ENCODE measurements at regions not wholly inside any gene's neighbourhood (a gene's known extent, or its start where the extent isn't known, plus 50 kb on each side); places are given as distances from the start of the nearest gene placed in this dataset.

GRCh38 chr1:2916706-2917105, 104.6 kb upstream of the ACTRT2 start:
- no peak for DNase-seq (ENCODE audit: low read depth)

- no peak for DNase-seq (ENCODE audit: low read depth)
Measured at GRCh38 chr1:2917284-2917683, 104.0 kb upstream of the ACTRT2 start.

GRCh38 chr1:2918441-2918840, 102.8 kb upstream of the ACTRT2 start:
- no peak for DNase-seq (ENCODE audit: low read depth)

GRCh38 chr1:2919841-2920240, 101.4 kb upstream of the ACTRT2 start:
- DNase-seq (ENCODE audit: low read depth): no peak

- DNase-seq (ENCODE audit: low read depth): no peak
Measured at GRCh38 chr1:2920421-2921015, 100.7 kb upstream of the ACTRT2 start.

DNA sequence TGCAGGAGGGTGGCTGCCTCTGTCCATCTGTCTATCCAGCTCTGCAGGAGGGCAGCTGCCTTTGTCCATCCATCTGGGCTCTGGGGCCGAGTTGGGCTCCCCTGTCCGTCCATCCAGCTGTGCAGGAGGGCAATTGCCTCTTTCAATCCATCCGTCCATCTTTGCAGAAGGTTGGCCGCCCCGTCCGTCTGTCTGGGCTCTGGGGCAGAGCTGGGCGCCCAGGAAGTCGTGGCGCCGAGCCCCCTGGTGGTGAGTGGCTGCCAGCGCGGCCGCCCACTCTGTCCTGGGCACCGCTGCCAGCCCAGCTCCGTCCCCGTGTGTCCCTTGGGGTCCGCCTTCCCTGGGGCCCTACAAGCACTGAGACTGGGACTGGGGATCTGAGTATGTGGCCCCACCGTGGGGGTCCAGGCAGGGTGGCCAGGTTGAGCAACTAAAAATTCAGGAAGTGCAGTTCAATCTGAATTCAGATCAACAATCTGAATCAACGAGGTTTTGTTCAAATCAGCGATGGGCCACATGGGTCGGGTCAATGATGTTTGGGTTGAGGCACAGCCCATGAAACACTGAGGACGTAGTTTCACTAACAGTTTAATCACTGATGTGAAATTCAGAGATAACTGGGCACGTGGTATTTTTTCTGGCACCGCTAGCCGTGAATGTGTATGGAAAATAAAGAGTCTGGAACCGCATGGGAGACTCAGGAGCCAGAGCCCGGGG, 99.1 kb upstream of the ACTRT2 start:
- peak; percentile 3 for DNase-seq (ENCODE audit: low read depth)

GRCh38 chr1:2923351-2923750, 97.9 kb upstream of the ACTRT2 start:
- DNase-seq (ENCODE audit: low read depth): no peak

DNA sequence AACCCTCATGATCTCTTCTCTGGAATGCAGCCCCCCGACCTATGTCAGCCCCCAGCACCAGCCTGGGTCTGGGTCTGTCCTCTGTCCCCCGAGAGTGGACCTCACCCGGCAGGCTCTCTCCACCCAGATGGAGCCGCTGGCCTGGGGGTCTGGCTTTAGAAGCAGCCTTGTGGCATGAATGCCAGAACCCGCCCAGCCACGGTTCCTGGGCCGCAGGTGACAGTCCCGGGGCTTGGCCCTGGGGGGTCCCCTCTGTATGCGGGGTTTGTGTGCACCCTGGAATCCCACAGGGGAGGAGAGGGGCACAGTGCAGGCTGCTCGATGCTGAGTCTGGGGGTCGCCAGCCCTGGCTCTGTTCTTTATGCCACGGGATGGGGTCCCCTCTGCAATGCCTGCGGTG, 96.0 kb upstream of the ACTRT2 start:
- no peak for DNase-seq (ENCODE audit: low read depth)

GRCh38 chr1:2925918-2926317, 95.3 kb upstream of the ACTRT2 start:
- no peak for DNase-seq (ENCODE audit: low read depth)

DNA sequence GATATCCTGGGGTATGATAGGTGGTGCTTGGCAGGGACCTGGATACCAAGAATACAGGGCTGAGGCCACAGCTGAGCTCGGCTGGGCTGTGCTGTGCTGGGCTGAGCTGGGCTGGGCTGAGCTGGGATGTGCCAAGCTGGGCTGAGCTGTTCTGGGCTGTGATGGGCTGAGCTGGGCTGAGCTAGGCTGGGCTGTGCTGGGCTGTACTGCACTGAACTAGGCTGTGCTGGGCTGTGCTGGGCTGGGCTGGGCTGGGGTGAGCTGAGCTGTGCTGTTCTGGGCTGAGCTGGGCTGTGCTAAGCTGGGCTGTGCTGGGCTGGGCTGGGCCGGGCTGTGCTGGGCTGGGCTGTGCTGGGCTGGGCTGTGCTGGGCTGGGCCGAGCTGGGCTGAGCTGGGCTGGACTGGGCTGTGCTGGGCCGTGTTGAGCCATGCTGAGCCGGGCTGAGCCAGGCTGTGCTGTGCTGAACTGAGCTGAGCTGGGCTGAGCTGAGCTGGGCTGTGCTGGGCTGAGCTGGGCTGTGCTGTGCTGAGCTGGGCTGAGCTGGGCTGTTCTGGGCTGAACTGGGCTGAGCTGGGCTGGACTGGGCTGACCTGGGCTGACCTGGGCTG, 94.7 kb upstream of the ACTRT2 start:
- DNase-seq (ENCODE audit: low read depth): no peak

DNA sequence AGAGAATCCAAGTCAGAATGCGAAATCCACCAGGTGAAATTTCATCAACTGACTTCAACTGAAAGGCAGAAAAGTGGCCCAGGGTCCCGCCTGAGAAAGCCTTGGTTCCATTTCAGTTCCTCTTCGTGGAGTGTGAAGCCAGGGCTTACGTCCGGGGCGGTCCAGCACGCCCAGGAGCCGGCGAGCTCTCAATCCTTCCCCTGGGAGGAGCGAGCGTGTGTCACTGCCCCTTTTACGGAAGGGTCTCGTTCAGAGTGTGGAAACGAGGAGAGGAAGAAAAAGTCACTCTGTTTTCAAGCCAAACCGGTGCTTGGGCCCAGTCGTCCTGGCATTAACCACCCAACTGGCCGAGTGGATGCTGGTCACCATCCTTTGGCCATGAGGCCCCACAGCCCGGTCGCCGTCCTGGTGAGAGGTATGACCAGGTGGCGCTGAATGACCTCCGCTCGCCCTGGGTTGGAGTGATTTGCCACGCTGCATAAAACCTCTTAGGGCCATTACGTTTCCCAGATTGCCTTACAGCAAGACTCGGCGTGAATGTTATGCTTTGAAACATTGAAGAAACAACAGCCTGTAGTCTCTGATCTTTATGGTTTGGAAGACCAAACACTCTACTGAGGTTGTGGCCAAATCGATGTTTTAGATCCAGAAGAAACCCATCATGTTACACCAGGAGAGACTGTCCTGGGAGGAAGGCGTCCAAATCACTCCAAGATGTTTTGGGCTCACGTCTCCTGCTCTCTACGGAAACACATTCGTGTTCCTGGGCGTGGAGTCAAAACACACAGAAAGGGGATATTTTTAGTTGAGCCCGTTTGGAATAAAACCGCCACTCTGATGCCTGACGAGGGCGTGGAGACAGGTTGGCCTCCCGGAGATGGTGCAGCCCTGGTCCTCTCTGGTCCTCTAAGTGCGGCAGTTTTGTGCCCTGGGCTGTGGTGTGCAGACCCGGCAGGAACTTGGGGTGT, 93.6 kb upstream of the ACTRT2 start:
- no peak for DNase-seq (ENCODE audit: low read depth)

DNA sequence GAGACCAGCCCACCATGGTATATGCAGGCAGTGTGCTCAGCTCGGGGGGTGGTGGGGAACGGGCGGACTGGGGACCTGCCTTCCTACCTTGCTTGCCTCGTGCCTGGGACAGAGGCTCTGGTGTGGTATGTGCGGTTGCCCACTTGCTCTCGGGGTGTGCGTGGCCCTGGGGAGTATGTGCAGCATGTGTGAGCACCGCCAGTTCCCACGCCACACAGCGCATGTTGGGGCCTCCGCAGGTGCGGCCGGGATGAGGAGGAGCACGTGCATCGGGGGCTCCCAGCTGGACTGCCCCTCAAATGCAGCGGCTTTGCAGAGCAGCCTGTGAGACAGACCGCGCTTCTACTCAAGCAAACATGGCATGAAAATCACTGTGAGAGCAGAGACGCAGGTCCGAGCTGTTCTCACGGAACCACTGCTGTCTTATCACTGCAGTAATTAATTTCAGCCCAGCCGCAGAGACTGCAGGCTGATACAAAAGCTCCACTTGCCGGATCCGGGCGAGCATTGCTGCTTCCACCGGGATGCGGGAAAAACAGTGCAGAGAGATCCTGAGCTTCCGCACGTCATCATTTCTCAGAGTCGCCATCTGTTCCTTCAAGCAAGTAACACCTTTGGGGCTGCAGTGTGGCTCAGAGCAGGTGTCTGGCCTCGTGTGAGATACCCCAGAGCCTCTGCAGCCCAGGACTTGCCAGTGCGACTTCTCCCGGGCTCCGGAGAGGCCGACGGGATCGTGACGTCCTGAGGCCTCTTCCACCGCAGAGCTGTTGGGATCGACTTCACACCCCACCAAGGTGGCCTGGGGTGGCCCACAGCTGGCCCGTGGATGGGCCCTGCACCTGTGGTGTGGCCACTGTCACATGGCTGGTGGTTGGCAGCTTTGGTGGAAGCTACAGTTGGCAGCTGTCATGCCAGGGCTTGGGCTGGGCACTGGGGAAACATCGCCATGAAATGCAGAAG, 92.6 kb upstream of the ACTRT2 start:
- DNase-seq (ENCODE audit: low read depth): no peak

DNA sequence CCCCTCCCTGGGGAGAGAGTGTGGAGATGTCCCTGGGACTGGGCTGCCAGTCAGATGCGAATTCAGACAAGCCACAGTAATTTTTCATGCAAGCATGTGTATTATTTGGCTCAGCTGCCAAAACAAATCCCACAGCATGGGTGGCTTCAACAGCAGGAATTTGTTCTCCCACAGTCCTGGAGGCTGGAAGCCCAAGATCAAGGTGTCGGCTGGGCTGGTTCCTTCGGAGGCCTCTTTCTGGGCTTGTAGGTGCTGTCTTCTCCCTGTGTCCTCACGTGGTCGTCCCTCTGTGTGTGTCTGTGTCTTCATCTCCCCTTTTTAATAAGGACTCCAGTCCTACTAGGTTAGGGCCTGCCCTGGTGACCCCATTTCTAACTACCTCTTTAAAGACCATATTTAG, 91.9 kb upstream of the ACTRT2 start:
- no peak for DNase-seq (ENCODE audit: low read depth)

GRCh38 chr1:2930016-2930815, 91.1 kb upstream of the ACTRT2 start:
- no peak for DNase-seq (ENCODE audit: low read depth)

- DNase-seq (ENCODE audit: low read depth): no peak
Measured at GRCh38 chr1:2930913-2931723, 90.1 kb upstream of the ACTRT2 start.

GRCh38 chr1:2931724-2932401, 89.4 kb upstream of the ACTRT2 start:
- no peak for DNase-seq (ENCODE audit: low read depth)

- DNase-seq (ENCODE audit: low read depth): no peak
Measured at GRCh38 chr1:2932671-2933350, 88.5 kb upstream of the ACTRT2 start.

DNA sequence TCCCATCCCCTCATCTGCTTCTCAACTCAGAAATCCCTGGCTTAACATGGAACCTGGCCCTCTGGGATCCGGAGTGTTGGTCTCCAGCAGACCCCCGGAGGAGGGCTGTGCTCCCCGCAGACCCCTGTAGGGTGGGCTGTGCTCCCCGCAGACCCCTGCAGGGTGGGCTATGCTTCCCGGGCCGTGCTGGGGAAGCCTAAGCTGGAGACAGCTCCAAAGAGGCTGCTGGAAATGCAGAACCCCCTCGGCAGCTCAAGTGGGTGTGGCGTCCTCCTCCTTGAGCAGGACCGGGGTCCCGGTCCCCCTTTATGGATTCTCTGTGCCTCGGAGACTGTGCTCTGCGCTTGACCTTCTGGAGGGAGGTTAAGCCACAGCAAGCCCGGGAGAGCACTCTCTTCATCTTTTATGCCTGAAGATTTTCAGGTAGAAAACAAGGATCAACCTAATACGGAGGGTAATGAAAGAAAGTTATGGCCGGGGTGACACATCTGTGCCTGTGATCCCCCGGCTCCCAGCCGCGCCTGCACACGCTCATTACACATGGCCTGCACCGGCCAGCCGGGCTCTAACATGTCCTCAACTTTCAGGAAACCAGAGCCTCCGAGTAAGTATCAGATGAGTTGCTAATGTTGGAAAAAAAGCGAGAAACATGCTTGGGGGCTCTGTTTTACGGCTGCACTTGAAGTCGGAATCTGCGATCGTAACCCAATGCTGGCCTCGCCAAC, 87.7 kb upstream of the ACTRT2 start:
- DNase-seq (ENCODE audit: low read depth): no peak
